CD4-positive, alpha-beta T cell treated with Interleukin-12 subunit alpha and Interleukin-12 subunit beta, for 1 hour (primary cell): ENCODE measurements at regions not wholly inside any gene's neighbourhood (a gene's known extent, or its start where the extent isn't known, plus 50 kb on each side); places are given as distances from the start of the nearest gene placed in this dataset.
"Not testable (repeated sequence)": the region's sequence is repeated elsewhere in the genome, so short reads cannot be mapped to it uniquely, and the experiment has no call there.

Source experiments
- DNase-seq: peaks from one replicate; pipeline ENCODE4 v3.0.0-alpha.2; 2020

DNA sequence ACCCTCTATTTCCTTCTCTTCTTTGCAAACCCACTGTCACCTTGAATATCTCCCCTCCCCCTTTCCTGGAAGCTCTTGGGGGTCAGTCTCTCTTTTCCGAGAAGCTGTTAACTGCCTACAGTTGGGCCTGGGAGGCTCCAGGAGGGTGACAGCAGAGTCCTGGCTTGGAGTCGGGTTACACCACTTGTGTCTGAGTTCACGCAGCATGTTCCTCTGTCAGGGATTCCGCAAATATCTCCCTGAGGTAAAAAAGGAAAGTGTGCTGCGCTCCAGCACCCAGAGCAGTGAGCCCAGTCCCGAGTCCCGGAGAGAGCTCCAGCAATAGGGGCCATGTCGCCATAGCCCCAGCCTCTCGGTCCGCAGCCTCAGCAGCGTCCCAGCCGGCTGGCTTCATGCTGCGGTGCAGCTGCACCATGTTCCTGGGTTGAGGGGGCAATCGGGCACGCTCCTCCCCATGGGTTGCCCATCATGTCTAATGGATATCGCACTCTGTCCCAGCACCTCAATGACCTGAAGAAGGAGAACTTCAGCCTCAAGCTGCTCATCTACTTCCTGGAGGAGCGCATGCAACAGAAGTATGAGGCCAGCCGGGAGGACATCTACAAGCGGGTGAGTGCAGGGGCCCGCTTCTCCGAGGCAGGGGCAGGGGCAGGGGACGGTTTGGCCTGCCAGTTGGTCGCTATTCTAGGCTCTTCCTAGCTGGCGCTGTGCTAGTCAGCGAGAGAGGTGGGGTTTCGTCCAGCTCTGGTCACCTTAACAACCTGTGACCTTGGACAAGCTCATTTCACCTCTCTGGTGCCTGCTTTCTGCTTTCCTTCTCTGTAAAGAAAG lies 101.3 kb upstream of the SEC22B start:
- DNase-seq, result not testable (repeated sequence)

GRCh38 chr1:120276710-120277109 lies 100.4 kb upstream of the SEC22B start:
- not testable (repeated sequence) for DNase-seq

- not testable (repeated sequence) for DNase-seq
Measured at GRCh38 chr1:120274438-120274837, 98.1 kb upstream of the SEC22B start.

- not testable (repeated sequence) for DNase-seq
Measured at GRCh38 chr1:120273363-120273762, 97.0 kb upstream of the SEC22B start.

DNA sequence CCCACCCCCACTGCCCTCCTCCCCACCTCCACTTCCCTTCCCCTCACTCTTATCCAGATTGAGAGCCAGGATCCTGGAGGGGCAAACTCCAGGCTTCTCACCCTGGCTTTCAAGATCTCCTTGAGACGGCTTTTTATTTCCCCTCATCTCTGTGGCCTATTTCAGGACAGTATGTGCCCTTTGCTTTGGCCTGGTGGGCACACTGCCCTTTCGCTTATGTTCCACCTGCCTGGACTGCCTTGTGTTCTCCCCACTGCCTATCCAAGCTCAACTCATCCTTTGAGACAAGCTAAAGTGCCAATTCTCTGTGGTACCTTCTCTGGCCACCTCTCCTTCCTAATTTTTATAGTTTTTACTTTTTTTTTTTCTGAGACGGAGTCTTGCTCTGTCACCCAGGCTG lies 95.9 kb upstream of the SEC22B start:
- DNase-seq, result not testable (repeated sequence)

GRCh38 chr1:120271561-120272221 lies 95.4 kb upstream of the SEC22B start:
- not testable (repeated sequence) for DNase-seq

- DNase-seq, result not testable (repeated sequence)
Measured at GRCh38 chr1:120267894-120268551, 91.7 kb upstream of the SEC22B start.

DNA sequence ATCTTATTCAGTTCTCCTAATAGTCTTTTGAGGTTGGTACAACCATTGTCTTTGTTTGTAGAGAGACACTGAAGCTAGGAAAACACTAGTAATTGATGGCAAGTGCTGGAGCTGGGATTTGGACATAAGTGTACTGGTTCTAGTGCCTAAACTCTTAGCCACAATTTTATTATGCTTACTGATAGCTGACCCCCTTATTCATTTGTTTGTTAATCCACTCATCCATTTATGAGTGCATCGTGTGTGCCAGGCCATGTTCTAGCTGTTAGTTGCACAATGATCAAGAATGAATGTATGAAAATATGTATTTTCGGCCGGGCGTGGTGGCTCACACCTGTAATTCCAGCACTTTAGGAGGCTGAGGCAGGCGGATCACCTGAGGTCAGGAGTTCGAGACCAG lies 88.2 kb upstream of the SEC22B start:
- DNase-seq, result not testable (repeated sequence)

- DNase-seq, result not testable (repeated sequence)
Measured at GRCh38 chr1:120262791-120263751, 86.8 kb upstream of the SEC22B start.

- not testable (repeated sequence) for DNase-seq
Measured at GRCh38 chr1:120257778-120258105, 81.4 kb upstream of the SEC22B start.

GRCh38 chr1:120257064-120257777 lies 80.9 kb upstream of the SEC22B start:
- not testable (repeated sequence) for DNase-seq

DNA sequence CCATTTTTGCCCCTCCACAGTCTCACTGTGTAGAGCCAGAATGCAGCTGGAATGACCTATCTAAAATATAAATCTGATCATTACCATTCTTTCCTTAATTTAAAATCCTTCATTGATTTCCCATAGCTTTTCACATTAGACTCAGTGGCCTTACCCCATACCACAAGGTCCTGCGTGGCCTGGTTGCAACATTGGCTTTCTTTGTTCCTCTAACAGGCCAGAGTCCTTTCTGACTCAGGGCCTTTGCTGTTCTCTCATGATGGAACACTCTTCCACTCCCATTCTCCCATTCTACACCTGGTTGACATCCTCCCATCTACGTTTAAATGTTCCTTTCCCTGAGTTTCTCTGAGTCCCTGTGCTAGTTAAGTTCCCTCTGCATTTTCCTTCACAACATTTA lies 74.4 kb upstream of the SEC22B start:
- DNase-seq, result not testable (repeated sequence)

GRCh38 chr1:120248726-120249427 lies 72.6 kb upstream of the SEC22B start:
- DNase-seq, result not testable (repeated sequence)

GRCh38 chr1:120248203-120248602 lies 71.9 kb upstream of the SEC22B start:
- DNase-seq, result not testable (repeated sequence)

GRCh38 chr1:120243867-120244266 lies 67.5 kb upstream of the SEC22B start:
- not testable (repeated sequence) for DNase-seq

DNA sequence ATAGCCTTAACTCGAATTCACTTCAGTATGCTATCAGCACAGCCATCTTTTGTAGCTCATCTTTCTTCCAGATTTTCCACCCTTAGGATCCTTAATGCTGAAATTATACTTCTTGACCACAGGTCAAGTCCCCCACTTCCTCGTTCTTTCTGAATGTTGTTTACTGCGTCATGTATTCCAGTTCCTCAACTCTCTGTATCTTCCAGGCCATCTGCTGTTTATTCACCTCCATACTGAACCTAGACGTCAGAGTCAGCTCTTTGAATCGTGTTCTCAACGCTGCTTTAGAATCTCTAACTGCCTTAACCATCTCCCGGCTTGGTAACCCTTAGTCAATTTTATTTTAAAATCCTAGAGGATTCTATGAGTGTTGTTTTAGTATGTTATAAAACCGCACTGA lies 66.3 kb upstream of the SEC22B start:
- DNase-seq, result not testable (repeated sequence)

DNA sequence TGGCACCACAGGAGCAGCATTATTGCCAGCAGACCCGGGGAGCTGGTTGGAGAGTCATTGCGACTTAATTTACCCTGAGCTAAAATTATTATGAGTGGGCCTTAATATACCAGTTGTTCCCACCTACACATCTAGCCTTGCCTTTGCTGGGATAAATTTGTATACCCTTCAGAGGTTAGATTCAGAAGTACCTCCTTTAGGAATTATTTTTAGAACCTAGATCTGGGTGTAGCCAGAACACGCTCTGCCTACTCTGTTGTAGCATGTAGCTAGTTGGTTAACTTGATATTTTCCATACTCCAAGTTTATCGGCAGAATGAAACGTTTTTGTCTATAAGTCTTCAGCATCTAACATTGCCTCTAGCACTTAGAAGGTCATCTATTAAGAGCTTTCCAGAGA lies 65.5 kb upstream of the SEC22B start:
- DNase-seq, result not testable (repeated sequence)

GRCh38 chr1:120240181-120240580 lies 63.9 kb upstream of the SEC22B start:
- not testable (repeated sequence) for DNase-seq

DNA sequence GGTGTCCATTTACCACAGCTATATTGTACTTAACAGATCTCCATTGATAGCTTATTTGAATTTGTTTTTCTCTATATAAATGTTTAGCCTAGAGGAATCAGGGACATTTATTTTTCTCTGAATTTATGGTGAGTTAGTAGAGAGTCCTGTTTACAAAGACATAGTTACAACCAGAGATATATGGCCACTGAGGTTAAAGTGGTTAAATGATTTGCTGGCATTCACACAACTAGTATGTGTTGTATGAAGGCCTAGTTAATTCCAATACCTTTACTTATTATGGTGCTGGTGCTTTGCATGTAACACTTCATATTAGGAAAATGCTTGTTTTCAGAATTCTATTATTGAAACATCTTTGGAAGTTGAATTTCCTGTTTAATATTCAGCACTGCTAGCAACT lies 63.0 kb upstream of the SEC22B start:
- DNase-seq, result not testable (repeated sequence)

- DNase-seq, result not testable (repeated sequence)
Measured at GRCh38 chr1:120238867-120239266, 62.5 kb upstream of the SEC22B start.

DNA sequence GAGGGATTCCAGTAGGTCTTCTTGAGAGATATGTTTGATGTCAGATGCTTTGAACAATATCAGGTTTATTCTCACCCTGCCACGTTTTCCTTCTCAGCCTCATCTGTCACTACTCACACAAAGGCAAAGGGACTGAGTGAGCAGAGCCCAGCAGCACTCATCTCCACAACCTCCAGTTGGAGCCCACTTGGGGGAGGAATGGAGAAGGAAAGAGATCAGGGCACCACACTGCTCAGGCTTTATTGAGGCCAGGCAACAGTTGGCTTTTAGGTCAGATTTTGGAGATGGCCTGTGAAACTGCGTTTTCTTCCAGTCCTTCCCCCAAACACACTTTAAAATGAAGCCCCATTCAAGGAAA lies 57.3 kb upstream of the SEC22B start:
- DNase-seq, result not testable (repeated sequence)
